Epithelial cell of esophagus (primary cell): ENCODE measurements at regions not wholly inside any gene's neighbourhood (a gene's known extent, or its start where the extent isn't known, plus 50 kb on each side); places are given as distances from the start of the nearest gene placed in this dataset.
"Not testable (repeated sequence)": the region's sequence is repeated elsewhere in the genome, so short reads cannot be mapped to it uniquely, and the experiment has no call there.

Experiments
- DNase-seq: peaks from one replicate; pipeline ENCODE4 v3.0.0; 2010; ENCODE audit warnings: low read depth
- H3K4me3 ChIP-seq: 2 replicates; pipeline ENCODE4 v1.5.1; 2011; ENCODE audit warnings: mild to moderate bottlenecking, low read length, control low read depth
- TF ChIP-seq, protein P1 (sequence below): IDR thresholded peaks from 2 replicates; pipeline ENCODE4 v1.5.1; 2011; ENCODE audit warnings: low read depth, mild to moderate bottlenecking, low read length, control low read depth, inconsistent platforms; ENCODE audit not compliant: insufficient read depth; ENCODE audit errors: missing control alignments

DNA sequence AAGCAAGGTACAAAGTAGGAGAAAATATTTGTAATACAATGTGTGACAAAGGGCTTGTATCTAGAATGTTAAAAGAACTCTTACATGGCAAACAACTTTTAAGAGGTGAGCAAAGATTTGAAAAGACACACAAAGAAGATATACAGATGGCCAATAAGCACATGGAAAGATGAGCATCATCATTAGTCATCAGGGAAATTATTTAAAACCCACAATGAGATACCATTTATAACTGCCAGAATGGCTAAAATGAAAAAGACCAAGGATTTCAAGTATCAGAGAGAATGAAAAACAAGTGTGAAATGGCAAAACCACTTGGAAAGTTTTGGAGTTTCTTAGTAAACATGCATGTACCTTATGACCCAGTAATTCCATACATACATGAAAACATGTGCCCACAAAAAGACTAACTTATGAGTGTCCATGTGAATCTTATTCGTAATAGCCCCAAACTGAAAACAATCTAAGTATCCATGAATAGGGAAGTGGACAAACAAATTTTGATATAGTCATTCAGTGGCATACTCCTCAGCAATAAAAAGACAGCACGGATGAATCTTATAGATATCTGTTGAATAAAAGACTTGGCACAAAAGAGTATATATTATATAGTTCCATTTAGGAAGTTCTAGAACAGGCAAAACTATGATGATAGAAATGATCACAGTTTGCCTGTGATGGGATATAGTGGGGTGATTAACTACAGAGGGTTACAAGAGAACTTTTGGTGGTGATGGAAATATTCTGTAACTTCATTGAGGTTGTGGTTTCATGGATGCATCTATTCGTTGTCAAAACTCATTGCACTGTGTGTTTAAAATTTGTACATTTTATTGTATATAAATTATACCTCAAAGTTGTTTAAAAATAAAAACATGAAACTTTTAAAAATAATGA, 82.0 kb downstream of the DISP1 start:
- DNase-seq = no peak
- H3K4me3 ChIP-seq = no peak overlapping the region
- TF ChIP-seq, protein P1, sequence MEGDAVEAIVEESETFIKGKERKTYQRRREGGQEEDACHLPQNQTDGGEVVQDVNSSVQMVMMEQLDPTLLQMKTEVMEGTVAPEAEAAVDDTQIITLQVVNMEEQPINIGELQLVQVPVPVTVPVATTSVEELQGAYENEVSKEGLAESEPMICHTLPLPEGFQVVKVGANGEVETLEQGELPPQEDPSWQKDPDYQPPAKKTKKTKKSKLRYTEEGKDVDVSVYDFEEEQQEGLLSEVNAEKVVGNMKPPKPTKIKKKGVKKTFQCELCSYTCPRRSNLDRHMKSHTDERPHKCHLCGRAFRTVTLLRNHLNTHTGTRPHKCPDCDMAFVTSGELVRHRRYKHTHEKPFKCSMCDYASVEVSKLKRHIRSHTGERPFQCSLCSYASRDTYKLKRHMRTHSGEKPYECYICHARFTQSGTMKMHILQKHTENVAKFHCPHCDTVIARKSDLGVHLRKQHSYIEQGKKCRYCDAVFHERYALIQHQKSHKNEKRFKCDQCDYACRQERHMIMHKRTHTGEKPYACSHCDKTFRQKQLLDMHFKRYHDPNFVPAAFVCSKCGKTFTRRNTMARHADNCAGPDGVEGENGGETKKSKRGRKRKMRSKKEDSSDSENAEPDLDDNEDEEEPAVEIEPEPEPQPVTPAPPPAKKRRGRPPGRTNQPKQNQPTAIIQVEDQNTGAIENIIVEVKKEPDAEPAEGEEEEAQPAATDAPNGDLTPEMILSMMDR = no peak

DNA sequence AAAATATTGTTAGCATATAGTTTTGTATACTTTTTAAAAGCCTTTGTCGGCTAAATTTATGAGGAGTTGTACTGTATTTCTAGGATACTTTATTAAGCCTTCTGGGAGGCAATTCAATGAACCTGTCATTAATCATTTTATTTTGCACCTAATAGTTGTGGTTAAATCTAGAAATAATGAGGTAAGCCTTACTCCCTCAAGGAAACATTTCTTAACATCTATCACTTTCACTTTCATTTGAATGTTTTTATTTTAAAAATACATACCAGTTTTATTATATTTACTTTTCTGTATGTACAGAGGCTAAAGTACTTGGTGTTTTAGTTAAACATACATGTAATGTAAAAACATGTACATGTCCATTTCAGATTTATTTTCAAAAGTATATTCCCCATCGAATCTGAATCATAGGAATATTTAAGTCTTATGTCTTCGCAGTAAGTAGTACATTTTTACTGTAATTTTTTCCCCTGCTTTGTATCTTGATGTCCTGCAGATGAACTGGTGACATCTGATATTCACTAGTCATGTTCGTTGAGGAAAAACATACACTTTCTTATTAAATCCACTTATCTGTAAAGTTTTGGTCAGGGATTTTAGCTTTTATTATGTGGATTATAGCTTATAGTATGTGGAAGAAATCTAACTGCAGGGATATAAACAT, 82.8 kb downstream of the DISP1 start:
- no peak for DNase-seq
- H3K4me3 ChIP-seq = no peak overlapping the region
- TF ChIP-seq, protein P1 = no peak

DNA sequence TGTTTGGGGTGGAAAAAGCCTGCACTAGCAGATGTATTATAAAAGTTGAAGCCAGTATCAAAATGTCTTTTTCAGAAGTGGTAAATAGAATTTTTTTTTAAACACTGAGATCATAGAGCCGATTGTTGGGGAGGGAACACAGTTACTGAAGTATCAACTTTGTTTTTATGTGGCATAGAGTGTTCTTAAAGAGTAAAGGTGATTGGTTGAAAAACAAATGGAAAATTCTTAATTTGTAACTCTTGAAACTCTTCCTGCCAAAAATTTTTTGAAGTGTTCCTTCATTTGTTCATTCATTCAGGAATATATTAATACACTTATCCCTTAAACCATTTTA, 83.3 kb downstream of the DISP1 start:
- DNase-seq = no peak
- TF ChIP-seq, protein P1 = no peak
- no peak overlapping the region for H3K4me3 ChIP-seq

DNA sequence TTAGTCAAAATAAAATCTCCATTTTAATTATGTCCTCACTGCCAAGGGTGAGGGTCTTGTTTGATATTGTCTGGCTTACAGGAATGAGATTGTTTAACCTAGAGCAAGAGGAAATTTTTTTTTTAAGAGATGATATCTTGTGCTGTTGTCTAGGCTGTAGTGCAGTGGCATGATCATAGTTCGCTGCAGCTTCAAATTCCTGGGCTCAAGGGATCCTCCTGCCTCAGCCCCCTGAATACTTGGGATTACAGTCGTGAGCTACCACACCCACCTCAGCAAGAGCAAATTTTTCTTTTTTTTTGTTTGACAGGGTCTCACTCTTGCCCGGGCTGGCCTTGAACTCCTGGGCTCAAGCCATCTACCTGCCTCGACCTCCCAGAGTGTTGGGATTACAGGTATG, 84.6 kb downstream of the DISP1 start:
- no peak overlapping the region for H3K4me3 ChIP-seq
- TF ChIP-seq, protein P1 = no peak
- DNase-seq = no peak

DNA sequence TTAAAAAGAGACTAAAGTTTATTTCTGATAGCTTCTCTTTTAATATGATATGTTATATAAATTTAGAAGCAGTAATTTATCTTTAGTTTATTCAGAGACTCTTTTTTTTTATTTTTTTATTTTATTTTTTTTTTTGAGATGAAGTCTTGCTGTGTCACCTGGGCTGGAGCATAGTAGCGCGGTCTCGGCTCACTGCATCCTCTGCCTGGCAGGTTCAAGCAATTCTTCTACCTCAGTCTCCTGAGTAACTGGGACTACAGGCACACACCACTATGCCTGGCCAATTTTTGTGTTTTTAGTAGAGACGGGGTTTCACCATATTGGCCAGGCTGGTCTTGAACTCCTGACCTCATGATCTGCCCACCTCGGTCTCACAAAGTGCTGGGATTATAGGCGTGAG, 89.6 kb downstream of the DISP1 start:
- no peak for DNase-seq
- TF ChIP-seq, protein P1 = no peak
- H3K4me3 ChIP-seq = no peak overlapping the region

DNA sequence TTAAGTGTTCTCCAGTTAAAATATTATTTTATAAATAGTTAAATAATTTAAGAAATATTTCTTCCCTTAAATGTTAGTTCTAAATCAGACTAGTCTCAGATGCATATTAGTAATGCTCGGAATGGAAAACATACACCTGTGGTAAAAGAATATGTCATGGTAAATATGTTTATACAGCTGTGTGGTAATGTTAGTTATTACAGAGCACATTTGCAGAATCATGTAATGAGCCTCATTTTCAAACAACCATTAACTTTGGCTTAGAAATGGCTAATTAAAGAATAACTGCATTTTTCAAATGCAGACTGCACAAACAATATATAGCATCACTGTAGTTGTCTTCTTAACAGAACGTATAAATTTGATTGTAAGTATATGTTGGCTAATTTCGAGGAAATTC, 90.3 kb downstream of the DISP1 start:
- H3K4me3 ChIP-seq = no peak overlapping the region
- TF ChIP-seq, protein P1 = no peak

DNA sequence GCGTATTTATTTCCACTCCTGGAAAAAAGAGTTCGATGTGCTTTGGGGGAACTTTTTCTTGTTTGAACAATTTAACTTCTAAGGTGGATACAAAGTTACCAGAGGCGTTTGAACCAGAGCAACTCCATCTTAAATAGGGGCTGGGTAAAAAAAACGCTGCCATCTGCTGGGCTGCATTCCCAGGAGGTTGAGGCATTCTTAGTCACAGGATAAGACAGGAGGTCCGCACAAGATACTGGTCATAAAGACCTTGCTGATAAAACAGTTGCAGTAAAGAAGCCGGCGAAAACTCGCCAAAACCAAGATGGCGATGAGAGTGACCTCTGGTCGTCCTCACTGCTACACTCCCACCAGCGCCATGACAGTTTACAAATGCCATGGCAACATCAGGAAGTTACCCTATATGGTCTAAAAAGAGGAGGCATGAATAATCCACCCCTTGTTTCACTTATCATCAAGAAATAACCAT, 91.5 kb downstream of the DISP1 start:
- DNase-seq = not testable (repeated sequence)

More for the DNA sequence above, 90.3 kb downstream of the DISP1 start:
- no peak for DNase-seq

More for the DNA sequence above, 91.5 kb downstream of the DISP1 start:
- not testable (repeated sequence) for H3K4me3 ChIP-seq
